Ishikawa (cell line): ENCODE measurements at regions not wholly inside any gene's neighbourhood (a gene's known extent, or its start where the extent isn't known, plus 50 kb on each side); places are given as distances from the start of the nearest gene placed in this dataset.

Source experiments
- CREB1 ChIP-seq: IDR thresholded peaks from 2 replicates; pipeline ENCODE4 v1.6.1; 2012; ENCODE audit warnings: low read depth
- EP300 ChIP-seq: IDR thresholded peaks from 2 replicates; pipeline ENCODE4 v1.6.1; 2012; ENCODE audit warnings: borderline replicate concordance
- RAD21 ChIP-seq: IDR thresholded peaks from 2 replicates; pipeline ENCODE4 v1.6.1; 2012; ENCODE audit warnings: low read depth
- REST ChIP-seq: IDR thresholded peaks from 2 replicates; pipeline ENCODE4 v1.6.1; 2012; ENCODE audit warnings: low read depth, mild to moderate bottlenecking
- TAF1 ChIP-seq: IDR thresholded peaks from 2 replicates; pipeline ENCODE4 v1.6.1; 2012; ENCODE audit warnings: low read depth, mild to moderate bottlenecking
- USF1 ChIP-seq: IDR thresholded peaks from 2 replicates; pipeline ENCODE4 v1.6.1; 2012
- TF ChIP-seq, protein P1 (sequence below): IDR thresholded peaks from 2 replicates; pipeline ENCODE4 v1.6.1; 2012

GRCh38 chr1:195954848-195955247 lies 653.4 kb downstream of the KCNT2 start:
- no peak for TF ChIP-seq RAD21
- TF ChIP-seq, protein P1, sequence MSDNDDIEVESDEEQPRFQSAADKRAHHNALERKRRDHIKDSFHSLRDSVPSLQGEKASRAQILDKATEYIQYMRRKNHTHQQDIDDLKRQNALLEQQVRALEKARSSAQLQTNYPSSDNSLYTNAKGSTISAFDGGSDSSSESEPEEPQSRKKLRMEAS = no peak
- TF ChIP-seq EP300 = no peak
- TF ChIP-seq USF1 = no peak
- TF ChIP-seq CREB1 = no peak
- no peak for TF ChIP-seq TAF1
- TF ChIP-seq REST = no peak
